ENCODE measurements at regions not wholly inside any gene's neighbourhood (a gene's known extent, or its start where the extent isn't known, plus 50 kb on each side); places are given as distances from the start of the nearest gene placed in this dataset.

DNA sequence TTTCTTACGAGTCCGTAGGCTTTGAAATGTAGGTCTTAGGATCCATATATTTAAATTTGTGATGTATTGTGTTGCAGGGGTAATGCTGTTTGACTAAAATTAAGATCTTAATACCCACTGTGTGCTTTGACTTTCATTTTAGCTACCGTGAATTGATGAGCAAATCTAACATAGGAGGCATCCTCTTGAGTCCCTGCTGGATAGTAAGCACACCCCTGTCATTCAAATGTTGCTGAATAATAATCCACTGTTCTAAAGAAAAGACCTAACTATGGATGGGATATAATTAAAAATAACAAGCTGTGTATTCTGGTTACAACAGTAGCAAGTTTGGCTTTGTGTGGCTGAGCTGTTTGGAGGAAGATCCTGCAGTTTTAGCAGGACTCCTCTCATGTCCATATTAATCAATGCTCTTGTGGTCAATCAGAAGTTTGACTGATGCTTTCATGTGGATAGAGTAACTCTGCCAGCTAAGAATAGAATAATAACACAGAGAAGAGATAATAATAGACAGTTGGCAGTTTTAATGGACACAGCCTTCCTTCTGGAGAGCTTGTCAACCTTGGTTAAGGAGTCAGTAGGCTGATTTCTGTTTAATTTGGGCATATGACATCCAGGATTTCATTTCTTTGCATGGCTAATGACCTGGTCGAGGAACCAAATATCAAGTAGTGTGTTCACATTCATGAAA is 148.1 kb upstream of the MIS18BP1 start:
- no peaks in the 10 kb centered on the region for H3K36me3 ChIP-seq (ENCODE audit: low read depth, low read length)
- ChIA-PET POLR2A (ENCODE audit: unreplicated experiment) (no interaction called here), CTCF (interaction anchor here (0.5 kb wide), 1 partner anchor 19 kb away, joined by 3 read pairs; no protein-coding TSS in a partner anchor)
- no peak for ATAC-seq
- H3K9me3 ChIP-seq (ENCODE audit: low read length), result no peaks in the 10 kb centered on the region
- no peak overlapping the region for H2AFZ ChIP-seq (ENCODE audit: low read length)
- intact Hi-C loops (cut with micrococcal nuclease), result no loop called here
- no peak overlapping the region for H3K4me2 ChIP-seq (ENCODE audit: low read length)
- BruUV-seq (replicated peaks), result no TSS peak
- TF ChIP-seq CTCF (conservative IDR thresholded peaks at IDR 0.05; ENCODE audit: low read depth, low read length) (no peak), EZH2 (IDR thresholded peaks at IDR 0.05; ENCODE audit: low read length, unreplicated experiment) (no peak), EZH2phosphoT487 (IDR thresholded peaks at IDR 0.05; ENCODE audit: borderline replicate concordance, low read length) (no peak)
- no peak overlapping the region for H3K9ac ChIP-seq (ENCODE audit: low read length)
- H4K20me1 ChIP-seq (ENCODE audit: low read length), result no peaks in the 10 kb centered on the region
- H3K27ac ChIP-seq (ENCODE audit: low read length), result no peak overlapping the region
- no peak for DNase-seq
- no peaks in the 10 kb centered on the region for H3K79me2 ChIP-seq (ENCODE audit: low read length)
- no peaks in the 10 kb centered on the region for H3F3A ChIP-seq (ENCODE audit: low read length, unreplicated experiment)
- H3K9me2 ChIP-seq (replicated peaks; ENCODE audit: low read length), result no peaks in the 10 kb centered on the region
- H3K4me1 ChIP-seq (ENCODE audit: insufficient read depth, low read length), result no peaks in the 10 kb centered on the region
- peaks cover 40% of the 10 kb centered on the region for H3K27me3 ChIP-seq (ENCODE audit: low read length)
- H3K4me3 ChIP-seq (ENCODE audit: low read length), result no peak overlapping the region

- CTCF ChIA-PET, result no interaction called here
- intact Hi-C loops (cut with micrococcal nuclease), result no loop called here
These were observed 147.5 kb upstream of the MIS18BP1 start for GRCh38 chr14:45400509-45400908.

More at GRCh38 chr14:45400509-45400908, 147.5 kb upstream of the MIS18BP1 start:
- TF ChIP-seq EZH2 (IDR thresholded peaks at IDR 0.05; ENCODE audit: low read length, unreplicated experiment) (no peak), CTCF (conservative IDR thresholded peaks at IDR 0.05; ENCODE audit: low read depth, low read length) (no peak), EZH2phosphoT487 (IDR thresholded peaks at IDR 0.05; ENCODE audit: borderline replicate concordance, low read length) (no peak)
- ATAC-seq, result no peak
- H3K4me3 ChIP-seq (ENCODE audit: low read length), result no peak overlapping the region
- no peak overlapping the region for H3K4me2 ChIP-seq (ENCODE audit: low read length)
- no peaks in the 10 kb centered on the region for H3K9me2 ChIP-seq (replicated peaks; ENCODE audit: low read length)
- H3K4me1 ChIP-seq (ENCODE audit: insufficient read depth, low read length), result no peaks in the 10 kb centered on the region
- DNase-seq, result no peak
- H3K27ac ChIP-seq (ENCODE audit: low read length), result no peak overlapping the region
- peaks cover 34% of the 10 kb centered on the region for H3K27me3 ChIP-seq (ENCODE audit: low read length)
- POLR2A ChIA-PET (ENCODE audit: unreplicated experiment), result no interaction called here
- no peaks in the 10 kb centered on the region for H3F3A ChIP-seq (ENCODE audit: low read length, unreplicated experiment)
- no peaks in the 10 kb centered on the region for H3K36me3 ChIP-seq (ENCODE audit: low read depth, low read length)
- no peaks in the 10 kb centered on the region for H3K9me3 ChIP-seq (ENCODE audit: low read length)
- no peak overlapping the region for H2AFZ ChIP-seq (ENCODE audit: low read length)
- H4K20me1 ChIP-seq (ENCODE audit: low read length), result no peaks in the 10 kb centered on the region
- H3K79me2 ChIP-seq (ENCODE audit: low read length), result no peaks in the 10 kb centered on the region
- H3K9ac ChIP-seq (ENCODE audit: low read length), result no peak overlapping the region
- BruUV-seq (replicated peaks), result no TSS peak
